ENCODE measurements at regions not wholly inside any gene's neighbourhood (a gene's known extent, or its start where the extent isn't known, plus 50 kb on each side); places are given as distances from the start of the nearest gene placed in this dataset.

DNA sequence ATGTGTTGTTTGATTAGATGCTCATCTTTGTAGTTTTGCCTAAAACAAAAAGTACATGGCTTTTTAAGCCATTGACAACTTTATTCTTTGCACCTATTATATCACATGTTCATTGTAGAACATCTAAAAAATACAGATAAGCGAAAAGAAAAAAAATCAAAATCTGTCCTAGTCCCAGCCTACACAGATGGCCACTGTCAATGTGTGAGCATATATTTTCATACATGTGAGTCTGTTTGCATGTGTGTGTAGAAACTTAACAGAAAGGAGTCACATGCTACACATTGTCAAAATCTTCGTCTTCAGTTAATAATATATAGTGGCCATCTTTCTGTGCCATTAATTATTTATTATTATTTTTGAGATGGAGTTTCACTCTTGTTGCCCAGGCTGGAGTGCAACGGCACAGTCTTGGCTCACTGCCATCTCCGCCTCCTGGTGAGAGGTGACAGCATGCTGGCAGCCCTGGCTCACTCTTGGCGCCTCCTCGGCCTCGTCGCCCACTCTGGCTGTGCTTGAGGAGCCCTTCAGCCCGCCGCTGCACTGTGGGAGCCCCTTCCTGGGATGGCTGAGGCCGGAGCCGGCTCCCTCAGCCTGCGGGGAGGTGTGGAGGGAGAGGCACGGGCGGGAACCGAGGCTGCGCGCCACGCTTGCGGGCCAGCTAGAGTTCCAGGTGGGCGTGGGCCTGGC, 68.5 kb upstream of the AMZ2 start:
- no peak for TF ChIP-seq EZH2 (IDR thresholded peaks at IDR 0.05; ENCODE audit: insufficient read depth, poor library complexity, severe bottlenecking)
- TF ChIP-seq EZH2phosphoT487 (IDR thresholded peaks at IDR 0.05; ENCODE audit: insufficient read depth, low read depth), result no peak

All from GM23248 (cell line).